HG03378 (cell line): ENCODE measurements at regions not wholly inside any gene's neighbourhood (a gene's known extent, or its start where the extent isn't known, plus 50 kb on each side); places are given as distances from the start of the nearest gene placed in this dataset.
A peak's percentile ranks its signal among the peaks of the same experiment; 100 is the strongest.
"Not testable (repeated sequence)": the region's sequence is repeated elsewhere in the genome, so short reads cannot be mapped to it uniquely, and the experiment has no call there.

ENCODE experiments used
- ATAC-seq: cut with Tn5 transposase; IDR thresholded peaks from one replicate; pipeline ENCODE4 v1.9.1; 2021; ENCODE audit warnings: mild to moderate bottlenecking, moderate library complexity; ENCODE audit not compliant: unreplicated experiment

DNA sequence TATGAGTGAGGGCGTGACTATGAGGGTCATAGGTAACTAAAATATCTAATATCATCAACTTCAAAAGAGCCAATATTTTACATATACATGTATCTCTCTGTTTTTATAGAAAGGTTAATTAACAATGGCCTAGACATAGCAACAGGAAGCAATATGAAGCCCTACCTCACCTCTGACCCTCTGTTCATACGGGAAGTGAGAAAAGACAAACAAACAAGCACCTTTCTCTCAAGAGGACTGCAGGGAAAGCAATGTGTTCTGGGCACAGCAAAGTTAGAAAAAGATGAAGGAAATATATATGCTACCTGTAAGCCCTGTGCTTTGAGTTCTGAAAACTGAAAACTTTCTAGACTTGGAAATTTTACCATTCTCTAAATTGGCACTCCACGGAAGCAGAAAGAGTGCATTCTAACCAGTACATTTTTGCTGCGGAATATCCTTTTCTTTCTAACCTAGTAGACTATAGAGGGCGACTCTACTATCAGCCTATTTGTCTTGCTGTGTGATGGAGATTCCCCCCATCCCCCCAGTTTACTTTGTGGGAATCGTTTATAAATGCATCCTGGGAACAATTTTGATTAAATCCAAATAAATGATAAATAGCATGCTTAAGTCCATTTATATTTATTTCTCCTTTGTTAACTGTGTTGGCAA is 830.4 kb upstream of the FAT3 start:
- ATAC-seq = no peak

DNA sequence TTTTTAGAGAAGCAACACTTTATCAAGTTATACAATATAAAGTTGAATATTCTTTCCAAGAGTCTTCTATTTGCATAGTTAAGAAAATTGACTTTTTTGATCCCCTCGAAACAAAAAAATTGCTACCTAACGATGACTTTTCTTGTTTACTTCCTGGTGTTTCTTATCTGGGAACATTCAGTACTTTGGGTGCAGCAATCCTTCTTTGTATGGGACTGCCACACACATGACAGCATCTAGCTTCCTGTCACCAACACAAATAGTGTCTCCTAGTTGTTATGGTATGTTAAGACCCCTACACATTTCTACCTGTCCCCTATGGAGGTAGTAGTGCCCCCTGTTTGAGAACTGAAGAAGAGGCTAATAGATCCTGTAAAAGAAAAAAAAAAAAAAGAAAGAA is 841.7 kb upstream of the FAT3 start:
- no peak for ATAC-seq

DNA sequence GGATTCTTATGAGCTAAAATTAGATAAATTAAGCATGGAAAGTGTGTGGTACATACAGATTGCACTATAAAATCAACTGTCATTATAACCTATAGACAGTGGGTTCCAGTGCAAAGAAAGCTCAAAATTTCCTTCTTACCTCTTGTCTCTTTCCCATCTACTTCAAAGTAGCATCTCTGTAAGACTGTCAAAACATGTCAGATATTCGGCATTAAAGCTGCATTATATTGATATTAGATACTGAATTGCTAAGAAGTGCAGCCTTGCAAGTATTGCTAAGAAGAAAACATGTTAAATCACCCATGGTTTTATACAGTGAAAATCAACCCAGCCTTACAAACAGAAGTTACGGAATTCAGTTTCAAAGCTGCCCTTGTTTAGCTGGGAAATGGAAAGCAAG is 849.8 kb upstream of the FAT3 start:
- ATAC-seq = no peak

DNA sequence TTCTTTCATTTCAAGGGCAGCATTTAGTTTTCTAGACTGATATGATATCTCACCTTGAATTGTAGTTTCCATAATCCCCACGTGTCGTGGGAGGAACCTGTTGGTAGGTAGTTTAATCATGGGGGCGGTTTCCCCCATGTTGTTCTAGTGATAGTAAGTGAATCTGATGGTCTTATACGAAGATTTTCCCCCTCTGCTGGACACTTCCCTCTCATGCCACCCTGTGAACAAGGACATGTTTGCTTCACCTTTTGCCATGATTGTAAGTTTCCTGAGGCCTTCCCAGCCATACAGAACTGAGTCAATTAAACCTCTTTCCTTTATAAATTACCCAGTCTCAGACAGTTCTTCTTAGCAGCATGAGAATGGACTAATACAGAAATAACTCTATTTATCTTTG is 851.1 kb upstream of the FAT3 start:
- ATAC-seq = no peak

DNA sequence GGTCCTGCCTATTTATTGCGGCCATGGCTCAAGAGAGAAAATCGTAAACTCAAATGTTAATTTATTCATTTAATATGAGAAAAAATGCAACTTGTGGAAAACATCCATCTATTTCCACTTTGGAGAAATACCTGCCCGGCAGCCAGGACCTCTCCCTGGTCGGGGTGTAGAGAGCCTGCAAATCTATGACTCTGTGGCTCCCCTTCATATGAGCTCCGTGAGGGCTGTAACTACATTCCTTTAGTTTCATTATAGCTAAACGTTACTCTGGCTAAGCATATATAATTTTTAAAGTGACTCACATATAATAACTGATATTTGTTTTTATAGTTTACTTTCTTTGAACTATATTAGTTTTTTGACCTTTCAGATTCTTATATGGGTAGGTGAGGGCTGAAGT is 857.8 kb upstream of the FAT3 start:
- ATAC-seq = no peak

DNA sequence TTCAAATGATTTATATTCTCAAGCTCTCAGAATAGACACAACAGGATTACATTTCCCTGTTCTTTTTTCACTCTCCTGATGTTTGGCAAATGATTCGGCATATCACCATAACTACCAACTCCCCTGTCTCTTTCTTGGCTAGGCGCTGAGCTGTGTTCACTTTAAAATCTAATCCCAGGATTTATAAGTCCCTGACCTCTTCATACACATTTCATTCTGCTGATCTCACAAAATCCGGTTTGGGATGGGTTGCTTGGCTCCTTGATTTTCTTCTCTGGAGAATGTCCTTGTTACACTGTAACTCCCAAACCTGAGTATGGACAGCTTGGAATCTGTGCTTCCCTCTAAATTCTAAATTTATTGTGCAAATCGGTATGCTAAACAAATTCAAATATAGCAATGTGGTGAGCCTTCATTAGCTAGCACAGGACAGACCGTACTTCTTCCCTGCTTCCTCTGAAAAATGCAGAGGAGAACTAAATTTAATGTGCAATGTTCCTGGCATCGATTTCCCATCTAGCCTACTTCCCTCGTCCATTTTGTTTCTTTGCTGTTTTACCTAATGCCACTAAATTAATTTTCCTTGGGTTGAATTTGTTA is 858.5 kb upstream of the FAT3 start:
- no peak for ATAC-seq

DNA sequence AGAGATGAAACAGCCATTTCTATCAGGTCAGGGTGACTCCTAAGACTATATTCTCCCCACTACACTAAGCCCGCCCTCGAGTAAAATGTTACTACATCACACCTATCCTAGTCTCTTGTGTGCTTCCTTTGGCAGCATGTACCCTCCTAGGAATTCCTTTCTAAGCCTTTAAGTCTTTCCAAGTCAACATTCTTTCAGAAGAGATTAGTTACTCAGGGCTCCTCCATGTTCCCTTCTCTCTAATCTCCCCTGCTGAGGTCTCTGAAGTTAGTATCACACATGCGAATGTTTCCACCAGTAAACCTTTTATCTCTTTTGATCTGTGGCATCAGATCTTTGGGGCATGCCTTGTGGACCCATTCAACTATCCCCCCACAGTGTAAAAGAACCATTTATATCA is 873.7 kb upstream of the FAT3 start:
- ATAC-seq = no peak

DNA sequence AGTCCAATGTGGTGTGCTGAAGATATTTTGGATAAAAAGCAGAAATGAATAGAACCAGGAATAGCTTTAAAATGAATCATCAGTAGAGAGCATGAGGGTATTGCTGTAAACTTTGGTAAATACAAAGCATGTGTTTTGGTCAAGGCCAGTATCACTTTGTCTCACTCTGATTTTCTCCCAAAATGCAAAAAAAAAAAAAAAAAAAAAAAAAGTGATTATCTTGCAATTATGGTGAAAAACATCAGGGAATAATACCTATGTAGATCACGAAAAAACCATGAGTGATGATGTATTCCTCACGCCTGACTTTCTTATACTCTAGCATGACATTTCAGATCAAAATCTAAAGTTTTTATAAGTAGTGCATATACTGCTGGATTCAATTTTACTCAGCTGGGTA is 897.9 kb upstream of the FAT3 start:
- no peak for ATAC-seq

DNA sequence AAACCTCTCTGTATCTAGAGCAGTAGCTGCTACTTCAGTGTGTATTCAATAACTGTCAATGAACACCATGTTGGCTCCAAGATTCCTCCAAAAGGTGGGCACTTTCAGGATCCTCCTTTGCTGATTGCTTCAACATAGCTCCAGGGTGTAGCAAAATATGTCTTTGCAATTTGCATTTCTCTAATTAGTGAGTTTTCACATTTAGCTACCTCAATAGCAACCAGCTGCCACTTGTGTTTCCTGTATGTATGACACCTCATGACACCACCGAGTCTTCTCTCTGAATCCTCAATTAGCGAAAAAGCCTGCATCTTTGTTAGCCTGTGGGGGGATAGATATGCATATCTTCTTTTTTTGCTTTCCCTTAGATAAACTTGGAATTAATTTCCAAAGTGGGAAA is 898.3 kb upstream of the FAT3 start:
- ATAC-seq = no peak

DNA sequence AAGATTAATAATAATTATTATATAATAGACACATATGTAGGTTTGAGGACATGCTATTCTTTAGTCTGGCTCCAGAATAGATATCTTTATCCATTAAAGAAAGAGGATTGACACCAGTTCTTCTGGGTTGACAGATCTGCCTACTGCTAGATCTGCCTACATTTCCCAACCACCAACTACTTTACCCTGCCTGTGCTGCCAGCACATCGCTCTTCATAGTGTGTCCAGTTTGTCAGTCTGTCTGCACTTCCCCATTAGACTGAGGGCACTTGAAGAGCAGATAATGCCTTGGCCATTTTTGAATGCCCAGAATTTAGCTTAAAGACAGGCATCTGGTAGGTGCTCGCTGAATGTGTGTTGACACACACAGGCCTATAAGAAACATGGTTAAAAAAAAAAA is 910.1 kb upstream of the FAT3 start:
- ATAC-seq = no peak

DNA sequence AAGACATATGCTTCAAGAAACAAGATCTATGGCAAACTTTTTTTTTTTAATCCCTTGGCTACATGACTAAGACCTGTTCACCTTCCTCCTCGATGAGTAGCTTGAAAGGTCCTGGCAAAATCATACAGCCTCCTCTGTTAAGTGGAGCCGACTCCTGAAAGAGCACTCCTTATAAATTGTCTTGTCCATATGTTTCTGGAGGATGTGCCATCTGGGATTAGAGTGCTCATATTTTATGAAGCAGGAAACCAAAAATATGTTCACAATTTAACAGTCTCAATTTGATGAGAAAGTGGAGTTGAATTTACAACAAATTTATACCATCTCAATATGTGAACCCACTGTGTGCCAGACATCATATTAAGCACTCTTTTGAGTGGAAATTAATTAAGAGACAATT is 912.1 kb upstream of the FAT3 start:
- no peak for ATAC-seq

DNA sequence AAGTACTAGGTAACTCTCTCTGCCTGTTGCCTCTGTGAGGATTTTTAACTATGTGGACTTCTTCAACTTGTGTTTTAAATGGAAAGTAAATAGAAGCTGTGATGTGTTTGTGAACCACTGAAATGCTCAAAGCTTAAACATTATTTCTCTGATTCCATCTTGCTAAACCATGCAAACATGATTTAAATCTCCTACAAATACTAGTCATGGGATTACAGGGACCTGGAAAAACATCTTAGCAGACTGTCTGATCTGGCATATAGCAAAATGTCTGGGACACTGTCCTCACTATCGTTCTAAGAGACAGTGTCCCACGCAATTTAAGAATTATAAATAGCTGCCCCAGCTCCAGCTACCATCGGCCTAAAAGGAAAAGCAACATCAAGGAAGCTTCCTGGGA is 914.5 kb upstream of the FAT3 start:
- no peak for ATAC-seq

DNA sequence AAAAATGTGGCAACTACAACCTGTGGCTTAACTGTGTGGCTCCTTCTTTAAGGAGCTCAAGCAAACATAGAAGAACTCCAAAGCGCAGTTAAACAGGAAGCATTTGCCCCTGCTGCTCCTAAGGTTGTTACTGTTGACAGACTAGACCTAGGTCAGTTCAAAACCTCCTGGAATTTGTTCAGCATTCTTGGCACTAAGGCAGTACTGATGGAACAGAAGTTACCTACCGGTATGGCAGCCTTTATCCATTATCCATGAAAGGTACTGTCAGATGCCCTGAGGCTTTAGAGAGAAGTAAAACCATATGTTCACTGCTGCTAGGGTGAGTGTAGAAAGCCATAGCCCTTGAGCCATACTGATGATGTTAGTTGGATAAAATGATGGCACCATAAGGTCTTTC is 916.5 kb upstream of the FAT3 start:
- no peak for ATAC-seq

DNA sequence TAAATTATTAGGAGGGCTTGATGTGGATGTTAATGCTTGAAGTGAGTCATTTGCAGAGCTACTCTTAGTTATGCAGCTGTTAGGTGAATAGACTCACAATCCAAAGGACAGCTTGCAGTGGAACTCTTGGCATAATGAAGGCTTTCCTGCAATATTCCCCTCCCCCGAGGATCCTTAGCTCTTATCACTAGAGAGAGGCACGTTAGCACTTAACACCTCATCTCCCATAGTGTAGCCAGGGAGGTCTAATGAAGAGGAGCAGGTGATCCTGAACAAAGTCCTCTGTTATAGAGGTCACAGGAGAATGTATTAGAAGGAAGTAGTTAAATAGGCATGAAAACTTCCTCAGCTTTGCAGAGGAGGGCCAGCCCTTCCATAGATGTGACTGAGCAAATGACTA is 919.2 kb upstream of the FAT3 start:
- no peak for ATAC-seq

DNA sequence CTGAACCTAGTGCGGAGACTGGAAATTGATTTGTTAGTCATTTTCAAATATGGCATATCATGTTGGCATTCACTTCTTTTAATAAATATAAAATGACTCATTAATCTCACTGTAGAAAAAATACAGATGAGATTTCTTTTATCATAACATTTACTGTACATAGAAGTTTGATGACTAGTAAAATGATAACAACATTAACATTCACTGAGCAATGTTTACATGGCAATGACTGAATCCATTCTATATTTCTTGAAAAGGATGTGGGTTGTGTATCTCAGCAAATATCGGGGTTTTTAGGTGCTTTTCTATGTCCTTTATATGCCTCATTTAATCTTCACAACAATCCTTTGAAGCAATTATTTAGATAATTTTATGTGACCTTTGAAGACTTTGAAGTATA is 920.9 kb upstream of the FAT3 start:
- no peak for ATAC-seq

DNA sequence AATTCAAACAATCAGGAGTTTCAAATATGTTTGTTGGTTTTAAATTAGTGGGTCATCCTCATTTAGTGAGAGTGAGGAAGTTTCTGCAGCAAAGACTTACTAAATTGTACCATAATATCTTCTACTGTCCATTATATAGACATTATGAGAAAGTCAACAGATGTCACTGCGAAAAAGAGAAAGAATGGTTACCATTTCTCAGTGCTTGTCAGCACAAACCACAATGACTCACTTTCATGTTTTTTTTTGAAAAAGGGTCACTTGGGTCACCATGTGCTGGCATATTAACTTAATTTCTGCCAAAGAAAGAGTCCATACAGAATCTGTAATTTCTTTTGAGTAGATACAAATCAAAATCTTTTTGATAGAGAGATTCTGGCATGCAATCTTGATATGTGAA is 924.6 kb upstream of the FAT3 start:
- peak; percentile 63 for ATAC-seq

DNA sequence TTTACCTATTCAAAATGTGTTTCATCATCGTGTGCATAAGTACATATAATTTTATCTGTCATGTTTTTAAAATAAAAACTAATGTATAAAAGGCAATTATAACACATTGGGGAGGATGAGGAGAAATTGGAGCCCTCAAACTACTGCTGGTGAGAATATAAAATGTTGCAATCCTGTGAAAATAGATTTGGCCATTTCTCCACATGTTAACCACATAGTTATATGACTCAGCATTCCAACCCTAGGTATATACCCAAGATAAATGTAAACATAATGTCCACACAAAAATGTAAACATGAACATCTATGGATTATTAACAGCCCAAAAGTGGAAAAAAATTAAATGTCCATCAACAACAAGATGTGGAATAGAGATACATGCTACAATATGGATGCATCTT is 928.0 kb upstream of the FAT3 start:
- ATAC-seq = no peak

DNA sequence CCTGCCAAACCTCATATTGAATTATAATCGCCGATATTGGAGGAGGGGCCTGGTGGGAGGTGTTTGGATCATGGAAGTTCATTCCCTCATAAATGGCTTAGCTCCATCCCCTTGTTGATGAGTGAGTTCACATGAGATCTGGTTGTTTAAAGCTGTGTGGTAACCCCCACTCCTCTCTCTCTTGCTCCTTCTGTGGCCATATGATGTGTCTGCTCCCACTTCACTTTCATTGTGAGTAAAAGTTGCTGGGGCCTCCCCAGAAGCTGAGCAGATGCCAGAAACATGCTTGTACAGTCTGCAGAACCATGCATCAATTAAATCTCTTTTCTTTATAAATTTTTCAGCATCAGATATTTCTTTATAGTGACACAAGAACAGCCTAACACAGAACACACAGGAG is 929.0 kb upstream of the FAT3 start:
- ATAC-seq = peak; percentile 54

DNA sequence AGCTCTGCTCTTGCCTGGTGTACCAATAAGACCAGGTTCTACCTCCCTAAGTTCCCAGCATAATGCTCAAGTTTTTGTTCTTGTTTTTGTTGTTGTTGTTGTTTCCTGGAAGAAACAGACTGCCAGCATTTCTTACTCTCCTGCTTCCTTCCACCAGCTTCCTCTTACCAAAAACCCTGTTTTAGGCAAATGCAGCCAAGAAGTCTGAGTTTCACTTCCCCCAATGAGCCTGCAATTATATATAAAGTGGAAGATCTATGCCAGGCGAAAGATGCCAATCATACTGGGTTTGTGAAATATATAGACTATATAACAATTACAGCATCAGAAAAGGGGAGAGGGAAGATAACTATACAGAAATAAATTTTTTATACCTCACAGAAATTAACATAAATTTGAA is 931.5 kb upstream of the FAT3 start:
- no peak for ATAC-seq

DNA sequence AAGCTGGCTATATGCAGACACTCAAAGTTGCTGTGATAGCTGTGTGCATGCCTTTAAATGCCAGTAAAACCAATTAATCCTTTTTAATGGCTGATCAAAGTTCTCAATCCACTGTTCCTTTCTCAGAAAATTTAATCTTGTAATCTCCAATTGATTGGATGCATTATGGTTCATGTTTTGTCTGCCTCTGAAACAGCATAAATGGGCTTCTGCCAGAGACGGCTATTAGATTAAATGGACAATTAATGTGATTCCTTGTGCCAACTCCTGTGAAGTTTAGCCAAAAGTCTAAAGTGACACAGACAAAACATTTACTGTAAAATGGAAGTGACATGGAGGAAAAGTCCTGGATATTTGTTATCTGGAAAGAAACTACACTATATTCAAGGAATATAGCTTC is 952.5 kb upstream of the FAT3 start:
- no peak for ATAC-seq

DNA sequence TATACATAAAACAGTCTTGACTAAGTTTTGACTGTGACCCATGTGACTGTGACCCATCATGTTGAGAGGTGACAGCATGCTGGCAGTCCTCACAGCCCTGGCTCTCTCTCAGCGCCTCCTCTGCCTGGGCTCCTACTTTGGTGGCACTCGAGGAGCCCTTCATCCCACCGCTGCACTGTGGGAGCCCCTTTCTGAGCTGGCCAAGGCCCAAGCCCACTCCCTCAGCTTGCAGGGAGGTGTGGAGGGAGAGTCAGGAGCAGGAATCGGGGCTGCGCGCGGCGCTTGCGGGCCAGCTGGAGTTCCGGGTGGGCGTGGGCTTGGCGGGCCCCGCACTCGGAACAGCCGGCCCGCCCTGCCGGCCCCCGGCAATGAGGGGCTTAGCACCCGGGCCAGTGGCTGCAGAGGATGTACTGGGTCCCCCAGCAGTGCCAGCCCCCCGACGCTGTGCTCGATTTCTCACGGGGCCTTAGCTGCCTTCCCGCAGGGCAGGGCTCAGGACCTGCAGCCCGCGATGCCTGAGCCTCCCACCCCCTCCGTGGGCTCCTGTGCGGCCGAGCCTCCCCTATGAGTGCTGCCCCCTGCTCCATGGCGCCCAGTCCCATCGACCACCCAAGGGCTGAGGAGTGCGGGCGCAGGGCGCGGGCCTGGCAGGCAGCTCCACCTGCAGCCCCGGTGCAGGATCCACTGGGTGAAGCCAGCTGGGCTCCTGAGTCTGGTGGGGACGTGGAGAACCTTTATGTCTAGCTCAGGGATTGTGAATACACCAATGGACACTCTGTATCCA is 955.9 kb upstream of the FAT3 start:
- ATAC-seq = not testable (repeated sequence)

DNA sequence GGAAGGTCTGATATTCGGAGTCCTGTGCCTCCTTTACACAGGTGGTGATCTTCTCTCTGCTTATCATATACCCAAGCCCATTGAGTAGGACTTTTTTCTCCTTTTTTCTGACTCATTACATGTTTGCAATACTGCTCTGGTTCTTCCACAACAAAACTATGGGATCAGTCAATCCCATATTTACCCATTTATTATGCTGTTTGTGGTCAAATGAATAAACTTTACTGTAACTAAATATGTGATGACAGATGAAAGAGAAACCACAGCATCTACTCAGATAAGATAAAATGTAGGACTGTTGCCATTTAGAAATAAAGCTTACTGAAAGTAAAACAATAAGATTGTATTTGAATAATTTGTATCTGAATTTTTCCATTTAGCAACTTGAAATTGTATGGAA is 958.7 kb upstream of the FAT3 start:
- ATAC-seq = no peak
